ENCODE measurements at regions not wholly inside any gene's neighbourhood (a gene's known extent, or its start where the extent isn't known, plus 50 kb on each side); places are given as distances from the start of the nearest gene placed in this dataset.

DNA sequence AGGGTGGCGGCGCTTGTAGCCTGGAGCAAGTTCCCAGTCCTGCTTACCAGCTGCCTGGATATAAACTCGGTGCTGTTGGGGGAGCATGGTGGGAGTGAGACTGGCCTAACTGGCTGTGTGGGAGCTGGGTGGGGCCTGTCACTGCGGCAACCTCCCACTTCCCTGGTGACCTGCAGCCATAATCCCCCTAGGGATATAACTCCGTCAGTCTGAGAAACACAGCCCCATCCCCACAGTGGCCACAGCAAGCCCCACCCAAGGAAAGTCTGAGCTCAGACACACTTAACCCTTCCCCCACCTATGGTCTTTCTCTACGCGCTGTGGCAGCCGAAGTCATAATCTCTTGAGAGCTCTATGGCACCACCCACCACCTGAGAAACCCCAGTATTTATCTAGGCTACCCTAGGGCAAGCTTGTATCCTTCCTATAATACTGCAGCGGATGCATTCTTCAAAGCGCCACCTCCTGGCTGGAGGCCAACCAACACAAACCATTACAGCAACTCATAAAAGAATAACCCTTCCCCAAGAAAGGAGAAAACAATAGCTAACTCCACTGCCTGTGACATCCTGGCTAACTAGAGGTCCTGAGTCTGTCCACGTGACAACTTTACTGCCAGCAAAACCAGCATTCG is 57.4 kb downstream of the ZNF648 start:
- H3K4me3 ChIP-seq: no peak overlapping the region
- WGBS, 2 donors: 86 to 93% methylated on average over 12 of the region's 12 CpGs
- H3K27ac ChIP-seq: no peak overlapping the region
- intact Hi-C loops (cut with DNase I): no loop called here
- TF ChIP-seq, protein P1, sequence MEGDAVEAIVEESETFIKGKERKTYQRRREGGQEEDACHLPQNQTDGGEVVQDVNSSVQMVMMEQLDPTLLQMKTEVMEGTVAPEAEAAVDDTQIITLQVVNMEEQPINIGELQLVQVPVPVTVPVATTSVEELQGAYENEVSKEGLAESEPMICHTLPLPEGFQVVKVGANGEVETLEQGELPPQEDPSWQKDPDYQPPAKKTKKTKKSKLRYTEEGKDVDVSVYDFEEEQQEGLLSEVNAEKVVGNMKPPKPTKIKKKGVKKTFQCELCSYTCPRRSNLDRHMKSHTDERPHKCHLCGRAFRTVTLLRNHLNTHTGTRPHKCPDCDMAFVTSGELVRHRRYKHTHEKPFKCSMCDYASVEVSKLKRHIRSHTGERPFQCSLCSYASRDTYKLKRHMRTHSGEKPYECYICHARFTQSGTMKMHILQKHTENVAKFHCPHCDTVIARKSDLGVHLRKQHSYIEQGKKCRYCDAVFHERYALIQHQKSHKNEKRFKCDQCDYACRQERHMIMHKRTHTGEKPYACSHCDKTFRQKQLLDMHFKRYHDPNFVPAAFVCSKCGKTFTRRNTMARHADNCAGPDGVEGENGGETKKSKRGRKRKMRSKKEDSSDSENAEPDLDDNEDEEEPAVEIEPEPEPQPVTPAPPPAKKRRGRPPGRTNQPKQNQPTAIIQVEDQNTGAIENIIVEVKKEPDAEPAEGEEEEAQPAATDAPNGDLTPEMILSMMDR (IDR thresholded peaks at IDR 0.05): no peak
- DNase-seq: no peak
- H3K4me1 ChIP-seq: no peaks in the 10 kb centered on the region
- no peaks in the 10 kb centered on the region for H3K27me3 ChIP-seq
- no peak for ATAC-seq
- H3K9me3 ChIP-seq: no peaks in the 10 kb centered on the region
- FAIRE-seq: no peak
- no peaks in the 10 kb centered on the region for H3K36me3 ChIP-seq

DNA sequence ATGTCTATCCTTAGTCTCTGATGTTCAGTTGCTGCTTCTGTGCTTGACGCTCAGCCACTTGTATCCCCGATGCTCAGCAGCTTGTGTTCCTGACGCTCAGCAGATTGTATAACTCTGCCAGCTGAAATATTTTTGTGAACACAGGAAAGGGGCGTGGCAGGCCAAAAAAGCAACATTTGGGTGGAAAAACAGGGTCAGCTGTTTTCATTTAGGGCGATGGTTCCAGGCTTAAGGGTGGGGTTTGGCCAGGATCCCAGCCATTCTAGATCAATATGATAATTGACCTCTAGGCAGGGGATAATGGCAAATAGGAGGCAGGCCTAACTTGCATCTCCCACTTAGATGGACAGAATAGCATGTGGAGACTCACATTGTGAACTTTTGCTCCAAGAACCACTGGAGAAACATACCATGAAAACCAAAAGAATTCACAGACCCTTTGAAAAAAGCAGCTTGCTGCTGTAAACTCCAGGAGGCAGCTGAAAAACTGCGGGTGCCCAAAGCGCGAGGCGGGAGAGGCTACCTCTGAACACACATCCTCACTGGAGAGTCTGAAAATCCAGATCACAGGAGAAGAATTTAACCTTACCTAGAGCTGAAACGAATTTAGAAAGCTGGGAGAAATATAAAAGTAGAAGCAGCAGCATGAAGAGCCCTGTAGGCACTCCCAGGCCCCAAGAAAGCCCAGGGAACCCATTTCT is 58.3 kb downstream of the ZNF648 start:
- Histone ChIP-seq H3K36me3 (no peaks in the 10 kb centered on the region), H3K4me3 (no peak overlapping the region), H3K27me3 (no peaks in the 10 kb centered on the region), H3K27ac (no peak overlapping the region), H3K9me3 (no peaks in the 10 kb centered on the region), H3K4me1 (no peaks in the 10 kb centered on the region)
- 72 to 76% methylated on average over 10 of the region's 10 CpGs for WGBS, 2 donors
- intact Hi-C loops (cut with DNase I): no loop called here
- no peak for DNase-seq
- FAIRE-seq: no peak
- TF ChIP-seq, protein P1 (IDR thresholded peaks at IDR 0.05): no peak
- ATAC-seq: no peak

DNA sequence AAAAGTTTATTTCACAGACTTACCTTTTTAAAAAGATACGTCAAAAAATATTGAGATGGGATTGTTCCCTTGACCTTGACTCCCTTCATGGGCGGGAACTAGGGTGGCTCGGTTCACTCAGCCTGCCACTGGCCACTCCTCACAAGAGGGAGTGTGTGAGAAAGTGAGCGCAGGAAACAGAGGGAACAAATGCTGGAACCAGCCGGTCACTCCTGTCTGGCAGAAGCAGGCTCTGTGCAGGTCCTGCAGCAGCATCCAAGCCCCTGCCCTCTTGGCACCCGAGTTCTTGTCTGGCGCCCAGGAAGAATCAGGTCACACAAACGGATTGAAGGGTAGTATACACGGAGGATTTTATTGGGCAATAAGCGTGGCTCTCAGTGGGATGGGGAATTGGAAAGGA is 58.9 kb downstream of the ZNF648 start:
- Histone ChIP-seq H3K36me3 (no peaks in the 10 kb centered on the region), H3K4me3 (no peak overlapping the region), H3K27ac (no peak overlapping the region), H3K27me3 (no peaks in the 10 kb centered on the region), H3K4me1 (no peaks in the 10 kb centered on the region), H3K9me3 (no peaks in the 10 kb centered on the region)
- whole genome bisulfite sequencing, 2 donors: 63 to 71% methylated on average over 10 of the region's 10 CpGs
- ATAC-seq (no peak), DNase-seq (no peak), FAIRE-seq (no peak)
- TF ChIP-seq, protein P1 (IDR thresholded peaks at IDR 0.05): no peak
- intact Hi-C loops (cut with DNase I): no loop called here

DNA sequence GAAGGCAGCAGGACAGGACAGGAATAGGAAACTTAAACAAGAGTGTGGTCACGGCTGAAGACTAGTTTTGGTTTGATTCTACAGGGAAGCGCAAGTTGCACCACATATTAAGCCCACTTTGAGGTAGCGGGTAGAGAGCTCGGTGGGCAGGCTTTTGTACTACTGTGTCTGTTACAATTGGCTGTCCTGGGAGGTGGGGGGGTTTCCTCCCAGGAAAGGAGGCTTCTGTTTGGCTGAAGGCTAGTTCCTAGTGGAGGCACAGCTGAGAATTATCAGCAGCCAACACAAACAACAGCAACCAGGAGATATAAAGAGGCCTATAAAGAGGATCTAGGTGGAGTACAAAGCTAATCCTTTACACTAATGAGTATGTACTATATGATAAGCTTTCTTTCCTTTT is 62.7 kb downstream of the ZNF648 start:
- H3K4me3 ChIP-seq: no peak overlapping the region
- no peaks in the 10 kb centered on the region for H3K27me3 ChIP-seq
- no peak for DNase-seq
- no peaks in the 10 kb centered on the region for H3K4me1 ChIP-seq
- H3K36me3 ChIP-seq: no peaks in the 10 kb centered on the region
- WGBS, 2 donors: 75 to 80% methylated on average over 4 of the region's 4 CpGs
- TF ChIP-seq, protein P1 (IDR thresholded peaks at IDR 0.05): no peak
- H3K27ac ChIP-seq: no peak overlapping the region
- ATAC-seq: no peak
- no peaks in the 10 kb centered on the region for H3K9me3 ChIP-seq
- no peak for FAIRE-seq
- intact Hi-C loops (cut with DNase I): no loop called here

DNA sequence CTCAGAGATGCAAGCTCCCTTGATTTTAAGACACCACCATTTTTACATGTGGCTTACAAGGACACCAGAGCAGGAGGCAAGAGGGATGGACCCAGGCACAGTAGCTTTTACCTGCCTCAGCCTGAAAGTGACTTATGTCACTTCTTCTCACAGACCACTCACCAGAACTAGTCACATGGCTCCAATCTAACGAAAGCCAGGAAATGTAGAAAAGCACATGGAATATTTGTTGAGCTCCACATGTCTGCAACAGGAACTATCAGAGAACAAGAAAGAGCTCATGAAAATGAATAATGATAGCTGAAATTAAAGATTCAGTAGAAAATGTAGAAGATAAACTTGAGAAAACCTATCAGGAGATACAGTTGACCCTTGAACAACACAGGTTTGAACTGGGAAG is 69.4 kb downstream of the ZNF648 start:
- H3K9me3 ChIP-seq: no peaks in the 10 kb centered on the region
- intact Hi-C loops (cut with DNase I): no loop called here
- no peak for FAIRE-seq

More for the DNA sequence above, 69.4 kb downstream of the ZNF648 start:
- H3K4me3 ChIP-seq: no peak overlapping the region
- 58 to 78% methylated on average over 1 of the region's 1 CpG for WGBS, 2 donors
- no peak for DNase-seq
- TF ChIP-seq, protein P1 (IDR thresholded peaks at IDR 0.05): no peak
- H3K36me3 ChIP-seq: no peaks in the 10 kb centered on the region
- H3K27me3 ChIP-seq: no peaks in the 10 kb centered on the region
- no peak for ATAC-seq
- no peak overlapping the region for H3K27ac ChIP-seq
- no peaks in the 10 kb centered on the region for H3K4me1 ChIP-seq

All from pancreas (tissue), 10 donors.